COR-L47 (cell line): ENCODE measurements at regions not wholly inside any gene's neighbourhood (a gene's known extent, or its start where the extent isn't known, plus 50 kb on each side); places are given as distances from the start of the nearest gene placed in this dataset.
A peak's percentile ranks its signal among the peaks of the same experiment; 100 is the strongest.

Experiments used
- DNase-seq: peaks from one replicate; lab custom pipeline; 2025; lab: John Stamatoyannopoulos, UW

- no peak for DNase-seq
Observed at GRCh38 chr12:11568155-11568761, 81.2 kb upstream of the ETV6 start.

DNA sequence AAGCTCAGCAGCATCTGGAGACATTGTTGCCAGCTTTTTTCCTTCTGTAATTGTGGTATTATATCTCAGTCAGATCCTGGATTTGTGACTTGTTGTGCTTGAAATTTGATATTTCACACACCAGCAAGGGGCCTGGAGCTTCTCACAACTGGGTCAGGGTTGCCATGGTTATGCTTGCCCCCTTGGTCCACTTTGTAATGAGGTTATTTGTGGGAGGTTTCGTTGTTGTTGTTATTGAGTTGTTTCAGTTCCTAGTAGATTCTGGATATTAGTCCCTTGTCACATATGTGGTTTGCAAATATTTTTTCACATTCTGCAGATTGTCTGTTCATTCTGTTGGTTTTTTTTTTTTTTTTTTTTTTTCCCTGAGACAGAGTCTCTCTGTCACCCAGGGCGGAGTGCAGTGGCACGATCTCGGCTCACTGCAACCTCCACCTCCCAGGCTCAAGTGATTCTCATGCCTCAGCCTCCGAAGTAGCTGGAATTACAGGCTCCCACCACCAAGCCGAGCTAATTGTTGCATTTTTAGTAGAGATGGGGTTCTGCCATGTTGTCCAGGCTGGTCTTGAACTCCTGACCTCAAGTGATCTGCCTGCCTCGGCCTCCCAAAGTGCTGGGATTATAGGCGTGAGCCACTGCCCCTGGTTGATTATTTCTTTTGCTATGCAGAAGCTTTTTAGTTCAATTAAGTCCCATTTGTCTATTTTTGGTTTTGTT, 80.6 kb upstream of the ETV6 start:
- no peak for DNase-seq

- DNase-seq = no peak
Observed at GRCh38 chr12:11569716-11570115, 79.8 kb upstream of the ETV6 start.

- no peak for DNase-seq
Observed at GRCh38 chr12:11573880-11574279, 75.6 kb upstream of the ETV6 start.

- DNase-seq = no peak
Observed at GRCh38 chr12:11576104-11576503, 73.4 kb upstream of the ETV6 start.

GRCh38 chr12:11577658-11578260, 71.7 kb upstream of the ETV6 start:
- DNase-seq = no peak

DNA sequence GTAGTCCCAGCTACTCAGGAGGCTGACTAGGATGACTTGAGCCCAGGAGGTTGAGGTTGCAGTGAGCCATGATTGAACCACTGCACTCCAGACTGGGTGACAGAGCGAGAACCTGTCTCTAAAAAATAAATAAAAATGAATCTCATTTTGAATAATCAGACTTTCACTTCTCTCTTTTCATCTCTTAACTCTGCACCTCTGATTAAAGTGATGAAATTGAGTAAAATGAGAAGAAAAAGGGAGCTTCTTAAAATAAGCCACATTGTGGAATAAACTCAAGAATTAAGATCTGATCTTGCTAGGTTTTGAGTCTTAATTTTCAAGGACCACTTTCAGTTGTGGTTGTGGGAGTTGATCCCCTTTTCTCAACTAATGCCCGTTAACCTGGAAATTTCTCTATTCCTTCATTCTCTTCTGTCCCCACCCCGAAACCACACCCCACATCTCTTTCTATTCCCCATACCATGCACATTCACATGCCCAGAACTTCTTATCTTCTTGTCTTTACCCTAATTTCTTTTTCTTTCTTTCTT, 70.9 kb upstream of the ETV6 start:
- no peak for DNase-seq

DNA sequence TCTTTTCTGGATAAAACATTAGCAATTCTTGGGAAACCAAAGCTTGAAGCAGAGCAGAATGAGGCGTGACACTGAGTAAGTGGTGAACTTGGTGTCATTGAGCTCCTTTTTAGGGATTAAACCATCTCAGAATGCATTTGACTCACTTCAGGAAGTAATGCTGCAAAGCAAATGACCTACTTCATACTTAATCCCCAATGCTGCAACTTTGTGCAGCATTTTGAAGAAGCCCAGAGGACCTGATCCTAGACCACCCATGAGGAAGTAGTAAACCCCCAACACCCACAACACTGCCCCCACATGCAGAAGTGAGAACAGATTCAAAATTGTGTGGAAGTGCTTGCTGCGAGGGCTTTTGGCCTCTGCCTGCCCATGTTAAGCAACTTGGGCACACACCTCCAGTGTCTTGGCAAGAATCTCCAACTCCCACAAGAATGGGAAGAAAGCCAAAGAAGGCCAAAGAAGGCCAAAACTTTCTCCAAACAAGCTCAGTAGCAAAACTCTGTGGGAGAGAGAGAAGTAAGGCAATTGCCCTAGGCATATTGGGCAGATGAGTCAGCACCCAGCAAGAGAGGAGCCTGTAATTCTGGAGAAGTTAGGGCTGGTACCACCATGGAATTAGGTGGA, 69.2 kb upstream of the ETV6 start:
- no peak for DNase-seq

DNA sequence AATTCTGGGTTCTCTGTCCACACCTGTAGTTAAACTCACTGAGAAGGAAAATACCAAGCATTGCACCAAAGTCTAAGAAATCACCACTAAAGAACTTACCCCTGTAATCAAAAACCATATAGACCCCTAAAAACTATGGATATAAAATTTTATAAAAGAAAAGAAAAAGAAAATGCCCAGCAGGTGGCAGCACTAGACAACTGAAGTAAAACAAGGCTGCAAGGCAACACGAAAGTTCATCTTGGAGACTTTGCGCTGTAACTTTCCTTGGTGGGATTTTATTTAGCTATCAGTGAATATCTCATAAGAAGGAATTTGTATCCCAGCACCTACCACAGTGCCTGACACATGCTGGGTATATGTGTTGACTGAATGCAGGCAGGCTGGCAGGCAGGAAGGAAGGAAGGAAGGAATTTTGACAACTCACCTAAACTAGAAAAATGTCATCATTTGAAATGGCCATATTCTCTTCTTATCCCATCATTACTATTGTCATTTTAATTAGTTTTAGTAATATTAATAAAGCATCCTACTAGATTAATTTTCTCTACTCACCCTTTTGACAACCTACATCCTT, 68.2 kb upstream of the ETV6 start:
- peak; percentile 35 for DNase-seq

DNA sequence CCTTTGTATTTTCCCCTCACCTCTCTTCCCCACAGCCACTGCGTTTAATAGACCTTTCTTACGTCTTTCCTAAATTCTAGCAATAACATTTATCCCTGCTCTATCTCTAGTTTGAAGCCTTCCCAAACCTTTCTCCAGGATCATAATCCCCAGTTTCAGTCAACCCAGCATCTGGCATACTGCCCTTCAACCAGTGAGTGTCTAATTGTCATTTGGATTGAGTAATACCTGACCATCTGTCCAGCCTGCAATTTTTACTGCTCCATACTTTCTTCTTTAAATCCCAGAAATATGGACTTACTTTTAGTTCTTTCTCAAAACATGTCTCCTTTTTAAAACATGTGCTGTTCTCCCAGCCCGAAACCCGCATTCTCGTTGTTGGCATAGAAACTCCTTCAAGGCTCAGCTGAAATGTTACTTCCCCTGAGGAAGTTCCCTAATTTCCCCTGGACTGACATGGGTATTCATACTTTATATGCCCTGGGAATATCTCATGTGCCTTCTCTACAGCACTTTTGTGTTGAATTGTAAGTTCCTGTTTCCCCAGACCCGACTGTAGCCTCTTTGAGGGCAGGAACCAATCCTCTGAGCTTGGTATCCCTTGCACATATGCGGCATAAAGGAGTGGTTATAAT, 65.1 kb upstream of the ETV6 start:
- no peak for DNase-seq

GRCh38 chr12:11592484-11592883, 57.0 kb upstream of the ETV6 start:
- DNase-seq = no peak

DNA sequence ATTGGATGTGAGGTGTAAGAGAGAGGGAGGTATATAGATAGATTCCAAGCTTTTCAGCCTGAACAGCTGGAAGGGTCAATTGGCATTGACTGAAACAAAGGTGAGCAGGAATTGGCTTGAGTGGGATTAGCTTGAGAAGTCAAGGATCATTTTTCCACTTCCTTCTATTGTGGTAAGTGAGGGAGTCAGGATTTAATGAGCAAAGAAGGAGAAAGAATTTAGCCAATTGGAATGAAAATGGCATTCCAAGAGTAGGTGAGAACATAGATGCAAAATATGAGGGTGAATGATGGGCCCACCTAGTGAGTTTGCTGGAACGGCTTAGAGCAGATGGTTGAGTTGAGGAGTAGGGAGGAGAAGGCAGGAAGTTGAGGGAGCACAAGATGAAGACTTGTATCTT, 56.5 kb upstream of the ETV6 start:
- no peak for DNase-seq

- DNase-seq = no peak
Observed at GRCh38 chr12:11595080-11595479, 54.4 kb upstream of the ETV6 start.

- DNase-seq = no peak
Observed at GRCh38 chr12:11596141-11596540, 53.3 kb upstream of the ETV6 start.

DNA sequence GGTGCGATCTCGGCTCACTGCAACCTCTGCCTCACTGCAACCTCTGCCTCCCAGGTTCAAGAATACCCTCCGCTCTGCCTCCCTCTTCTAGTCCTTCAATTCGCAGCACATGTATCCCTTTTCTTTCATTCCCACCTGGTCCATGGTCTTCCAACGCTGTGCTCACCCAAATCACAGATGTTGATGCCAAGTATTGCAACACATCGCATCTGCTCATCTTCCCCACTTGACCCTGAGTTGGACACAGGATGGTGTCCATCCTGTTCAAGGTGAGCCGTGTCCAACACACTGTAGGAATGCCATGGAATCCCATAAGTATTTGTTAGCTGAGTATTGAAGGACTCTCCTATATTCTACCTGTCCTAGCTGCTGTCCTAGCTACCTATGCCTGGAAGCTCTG, 50.6 kb upstream of the ETV6 start:
- DNase-seq = no peak
